Neural cell (in vitro differentiated cells): ENCODE measurements at regions not wholly inside any gene's neighbourhood (a gene's known extent, or its start where the extent isn't known, plus 50 kb on each side); places are given as distances from the start of the nearest gene placed in this dataset.

ENCODE experiments used
- H2AFZ ChIP-seq: fragments of 200-600, 300-800 bp; sonication (generic), shearing (Covaris generic); 2 replicates; pipeline ENCODE4 v1.6.0; 2014; ENCODE audit warnings: low read depth, mild to moderate bottlenecking, antibody characterized with exemption, low read length, moderate library complexity
- H3F3A ChIP-seq: fragments of 200-600 bp; shearing (Covaris generic); 2 replicates; pipeline ENCODE4 v1.6.1; 2016; ENCODE audit warnings: mild to moderate bottlenecking, moderate library complexity, mixed read lengths, antibody characterized with exemption, low read length; ENCODE audit not compliant: insufficient read depth, poor library complexity, severe bottlenecking
- H3K27ac ChIP-seq: fragments of 200-600, 300-800 bp; sonication (generic), shearing (Covaris generic); 2 replicates; pipeline ENCODE4 v1.5.1; 2014; ENCODE audit warnings: mild to moderate bottlenecking, low read length, moderate library complexity
- H3K27me3 ChIP-seq: fragments of 300-800, 200-600 bp; sonication (generic), shearing (Covaris generic); 2 replicates; pipeline ENCODE4 v1.6.0; 2014; ENCODE audit warnings: mild to moderate bottlenecking, low read depth, low read length, moderate library complexity; ENCODE audit not compliant: insufficient read depth
- H3K36me3 ChIP-seq: fragments of 300-800, 200-600 bp; sonication (generic), shearing (Covaris generic); 2 replicates; pipeline ENCODE4 v1.5.1; 2014; ENCODE audit warnings: mild to moderate bottlenecking, antibody characterized with exemption, low read length, moderate library complexity; ENCODE audit not compliant: insufficient read depth
- H3K4me2 ChIP-seq: fragments of 300-800, 200-600 bp; sonication (generic), shearing (Covaris generic); 2 replicates; pipeline ENCODE4 v1.6.0; 2014; ENCODE audit warnings: mild to moderate bottlenecking, low read length
- H3K4me3 ChIP-seq: fragments of 300-800, 200-600 bp; sonication (generic), shearing (Covaris generic); 2 replicates; pipeline ENCODE4 v1.5.1; 2014; ENCODE audit warnings: mild to moderate bottlenecking, low read length, moderate library complexity
- H3K79me2 ChIP-seq: fragments of 200-600 bp; shearing (Covaris generic); replicated peaks from 2 replicates; pipeline ENCODE4 v1.6.0; 2014; ENCODE audit warnings: mild to moderate bottlenecking, low read length, moderate library complexity; ENCODE audit not compliant: insufficient read depth
- H3K9ac ChIP-seq: fragments of 300-800, 200-600 bp; sonication (generic), shearing (Covaris generic); 2 replicates; pipeline ENCODE4 v1.6.1; 2016; ENCODE audit warnings: mild to moderate bottlenecking, low read length, mixed read lengths
- H3K9me2 ChIP-seq: fragments of 200-600 bp; shearing (Covaris generic); 2 replicates; pipeline ENCODE4 v1.6.1; 2016; ENCODE audit warnings: mild to moderate bottlenecking, low read length, mixed read lengths; ENCODE audit not compliant: insufficient read depth
- H3K9me3 ChIP-seq: fragments of 200-600, 300-800 bp; sonication (generic), shearing (Covaris generic); 2 replicates; pipeline ENCODE4 v1.6.1; 2016; ENCODE audit warnings: mild to moderate bottlenecking, mixed run types, low read length, moderate library complexity, mixed read lengths
- H4K20me1 ChIP-seq: fragments of 200-600 bp; shearing (Covaris generic); 2 replicates; pipeline ENCODE4 v1.6.1; 2016; ENCODE audit warnings: mild to moderate bottlenecking, mixed run types; ENCODE audit not compliant: insufficient read depth
- EP300 ChIP-seq: fragments of 450-650 bp; conservative IDR thresholded peaks from 2 replicates; pipeline ENCODE4 v1.6.1; 2014; ENCODE audit warnings: antibody characterized with exemption, mild to moderate bottlenecking, moderate library complexity; ENCODE audit not compliant: poor library complexity, severe bottlenecking
- EZH2 ChIP-seq: fragments of 200-600, 300-800 bp; shearing (Covaris generic), sonication (generic); IDR thresholded peaks from 2 replicates; pipeline ENCODE4 v1.6.1; 2014; ENCODE audit warnings: antibody characterized with exemption, low read length, borderline replicate concordance, mild to moderate bottlenecking; ENCODE audit not compliant: insufficient read depth, poor library complexity, severe bottlenecking
- MXI1 ChIP-seq: fragments of 450-650 bp; conservative IDR thresholded peaks from 2 replicates; pipeline ENCODE4 v1.6.1; 2014; ENCODE audit warnings: antibody characterized with exemption, mild to moderate bottlenecking; ENCODE audit not compliant: poor library complexity, severe bottlenecking
- POLR2AphosphoS5 ChIP-seq: IDR thresholded peaks from 2 replicates; pipeline ENCODE4 v1.6.1; 2012
- RAD21 ChIP-seq: fragments of 450-650 bp; conservative IDR thresholded peaks from 2 replicates; pipeline ENCODE4 v1.6.1; 2014; ENCODE audit warnings: antibody characterized with exemption, mild to moderate bottlenecking, moderate library complexity
- REST ChIP-seq: IDR thresholded peaks from 2 replicates; pipeline ENCODE4 v1.6.1; 2012; ENCODE audit warnings: borderline replicate concordance
- SMC3 ChIP-seq: fragments of 450-650 bp; conservative IDR thresholded peaks from 2 replicates; pipeline ENCODE4 v1.6.1; 2014; ENCODE audit warnings: antibody characterized with exemption, mild to moderate bottlenecking, moderate library complexity; ENCODE audit not compliant: poor library complexity
- TAF1 ChIP-seq: IDR thresholded peaks from 2 replicates; pipeline ENCODE4 v1.6.1; 2012; ENCODE audit warnings: low read depth
- TF ChIP-seq, protein P1 (sequence below): fragments of 450-650 bp; IDR thresholded peaks from 2 replicates; pipeline ENCODE4 v1.5.1; 2014; ENCODE audit warnings: antibody characterized with exemption, mild to moderate bottlenecking, moderate library complexity; ENCODE audit not compliant: poor library complexity, severe bottlenecking

DNA sequence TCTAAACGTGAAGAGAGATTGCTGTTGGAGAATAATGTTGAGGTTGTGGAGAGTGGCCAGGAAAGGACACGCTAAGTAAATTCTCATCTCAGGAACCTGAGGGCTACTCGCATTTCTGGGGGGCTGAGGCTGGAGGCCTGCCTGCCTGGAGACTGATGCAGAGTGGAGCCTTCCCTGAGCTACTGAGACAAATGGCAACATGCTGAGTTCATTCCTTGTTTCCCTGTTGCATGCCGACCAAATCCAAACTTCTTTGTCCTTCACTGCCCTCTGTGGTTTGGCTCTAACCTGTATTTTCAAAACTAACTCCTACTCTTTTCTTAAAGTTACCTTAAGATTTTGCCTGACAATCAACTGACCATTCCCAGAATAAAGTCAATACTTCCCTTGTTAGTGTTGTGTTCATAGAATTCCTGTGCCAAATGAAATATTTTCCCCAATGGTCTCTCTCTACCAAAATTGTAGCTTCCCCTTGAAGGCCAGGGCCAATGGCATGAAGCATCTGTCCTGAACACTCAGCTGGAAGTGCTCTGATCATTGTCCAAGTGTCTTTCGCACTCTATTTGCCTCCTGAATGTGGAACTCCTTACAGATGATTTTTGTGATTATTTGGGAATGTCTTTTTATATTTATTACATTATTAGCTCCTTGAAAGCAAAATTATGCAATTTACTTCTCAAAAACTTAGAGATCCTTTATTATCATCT, 1085.6 kb downstream of the SOCS6 start:
- Histone ChIP-seq H3K4me2 (no peak overlapping the region), H3F3A (no peaks in the 10 kb centered on the region), H3K36me3 (no peaks in the 10 kb centered on the region), H4K20me1 (no peaks in the 10 kb centered on the region), H3K9me2 (no peaks in the 10 kb centered on the region), H3K27ac (no peak overlapping the region), H3K79me2 (no peaks in the 10 kb centered on the region), H3K27me3 (no peaks in the 10 kb centered on the region), H3K9ac (no peak overlapping the region), H2AFZ (no peak overlapping the region), H3K4me3 (no peak overlapping the region), H3K9me3 (no peaks in the 10 kb centered on the region)
- TF ChIP-seq MXI1 (no peak), SMC3 (no peak), POLR2AphosphoS5 (no peak), EP300 (no peak), RAD21 (no peak), TAF1 (no peak)

- H3K36me3 ChIP-seq = no peaks in the 10 kb centered on the region
- TF ChIP-seq RAD21 (no peak), EP300 (no peak), POLR2AphosphoS5 (no peak), EZH2 (no peak), REST (no peak), MXI1 (no peak), SMC3 (no peak), TAF1 (no peak)
- TF ChIP-seq, protein P1, sequence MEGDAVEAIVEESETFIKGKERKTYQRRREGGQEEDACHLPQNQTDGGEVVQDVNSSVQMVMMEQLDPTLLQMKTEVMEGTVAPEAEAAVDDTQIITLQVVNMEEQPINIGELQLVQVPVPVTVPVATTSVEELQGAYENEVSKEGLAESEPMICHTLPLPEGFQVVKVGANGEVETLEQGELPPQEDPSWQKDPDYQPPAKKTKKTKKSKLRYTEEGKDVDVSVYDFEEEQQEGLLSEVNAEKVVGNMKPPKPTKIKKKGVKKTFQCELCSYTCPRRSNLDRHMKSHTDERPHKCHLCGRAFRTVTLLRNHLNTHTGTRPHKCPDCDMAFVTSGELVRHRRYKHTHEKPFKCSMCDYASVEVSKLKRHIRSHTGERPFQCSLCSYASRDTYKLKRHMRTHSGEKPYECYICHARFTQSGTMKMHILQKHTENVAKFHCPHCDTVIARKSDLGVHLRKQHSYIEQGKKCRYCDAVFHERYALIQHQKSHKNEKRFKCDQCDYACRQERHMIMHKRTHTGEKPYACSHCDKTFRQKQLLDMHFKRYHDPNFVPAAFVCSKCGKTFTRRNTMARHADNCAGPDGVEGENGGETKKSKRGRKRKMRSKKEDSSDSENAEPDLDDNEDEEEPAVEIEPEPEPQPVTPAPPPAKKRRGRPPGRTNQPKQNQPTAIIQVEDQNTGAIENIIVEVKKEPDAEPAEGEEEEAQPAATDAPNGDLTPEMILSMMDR = no peak
- H2AFZ ChIP-seq = no peak overlapping the region
- H3K9me2 ChIP-seq = no peaks in the 10 kb centered on the region
- H3K27ac ChIP-seq = no peak overlapping the region
- H3K27me3 ChIP-seq = no peaks in the 10 kb centered on the region
- no peaks in the 10 kb centered on the region for H3F3A ChIP-seq
- no peak overlapping the region for H3K4me2 ChIP-seq
- no peak overlapping the region for H3K9ac ChIP-seq
- H3K9me3 ChIP-seq = no peaks in the 10 kb centered on the region
- no peak overlapping the region for H3K4me3 ChIP-seq
- no peaks in the 10 kb centered on the region for H4K20me1 ChIP-seq
- no peaks in the 10 kb centered on the region for H3K79me2 ChIP-seq
Measured at GRCh38 chr18:71371951-71372605, 1083.2 kb downstream of the SOCS6 start.
